ENCODE measurements at regions not wholly inside any gene's neighbourhood (a gene's known extent, or its start where the extent isn't known, plus 50 kb on each side); places are given as distances from the start of the nearest gene placed in this dataset.
A peak's percentile ranks its signal among the peaks of the same experiment; 100 is the strongest.

- Histone ChIP-seq H3K9me2 (replicated peaks; ENCODE audit: low read length) (no peaks in the 10 kb centered on the region), H3F3A (ENCODE audit: low read length, unreplicated experiment) (no peaks in the 10 kb centered on the region), H3K4me1 (ENCODE audit: insufficient read depth, low read length) (peaks cover 37% of the 10 kb centered on the region), H4K20me1 (ENCODE audit: low read length) (no peaks in the 10 kb centered on the region), H3K36me3 (ENCODE audit: low read depth, low read length) (no peaks in the 10 kb centered on the region), H3K27me3 (ENCODE audit: low read length) (no peaks in the 10 kb centered on the region), H3K4me2 (ENCODE audit: low read length) (peak overlapping the region; percentile 91), H2AFZ (ENCODE audit: low read length) (peak overlapping the region; percentile 58), H3K79me2 (ENCODE audit: low read length) (no peaks in the 10 kb centered on the region), H3K27ac (ENCODE audit: low read length) (peak overlapping the region; percentile 66), H3K4me3 (ENCODE audit: low read length) (peak overlapping the region; percentile 76), H3K9ac (ENCODE audit: low read length) (peak overlapping the region; percentile 88), H3K9me3 (ENCODE audit: low read length) (no peaks in the 10 kb centered on the region)
- DNase-seq (peak; percentile 51), ATAC-seq (peak; percentile 51)
- intact Hi-C loops (cut with micrococcal nuclease): loop anchor here (2.0 kb wide), 1 partner anchor 81 kb away; no protein-coding TSS in a partner anchor
- POLR2A ChIA-PET (ENCODE audit: unreplicated experiment): interaction anchor here (0.6 to 1.8 kb wide), 5 partner anchors 29 to 73 kb away, joined by 3 to 14 read pairs (median 7); partner anchors contain the start of gene ATF3
- TF ChIP-seq EZH2phosphoT487 (IDR thresholded peaks at IDR 0.05; ENCODE audit: borderline replicate concordance, low read length) (no peak), CTCF (conservative IDR thresholded peaks at IDR 0.05; ENCODE audit: low read depth, low read length) (no peak), EZH2 (IDR thresholded peaks at IDR 0.05; ENCODE audit: low read length, unreplicated experiment) (no peak)
- TSS peak; percentile 58 for BruUV-seq (replicated peaks)
- CTCF ChIA-PET: interaction anchor here (0.6 to 1.1 kb wide), 4 partner anchors 70 to 192 kb away, joined by 3 to 4 read pairs (median 3); no protein-coding TSS in a partner anchor
Measured at GRCh38 chr1:212557739-212558692, 50.5 kb upstream of the ATF3 start.

GRCh38 chr1:212558693-212559480, 49.7 kb upstream of the ATF3 start:
- Histone ChIP-seq H4K20me1 (ENCODE audit: low read length) (no peaks in the 10 kb centered on the region), H3K27me3 (ENCODE audit: low read length) (no peaks in the 10 kb centered on the region), H3K9ac (ENCODE audit: low read length) (peak overlapping the region; percentile 88), H3K4me3 (ENCODE audit: low read length) (peak overlapping the region; percentile 76), H3K4me2 (ENCODE audit: low read length) (peak overlapping the region; percentile 91), H3K36me3 (ENCODE audit: low read depth, low read length) (no peaks in the 10 kb centered on the region), H3K27ac (ENCODE audit: low read length) (peak overlapping the region; percentile 66), H3K9me3 (ENCODE audit: low read length) (no peaks in the 10 kb centered on the region), H3K79me2 (ENCODE audit: low read length) (no peaks in the 10 kb centered on the region), H3F3A (ENCODE audit: low read length, unreplicated experiment) (no peaks in the 10 kb centered on the region), H3K4me1 (ENCODE audit: insufficient read depth, low read length) (peaks cover 37% of the 10 kb centered on the region), H3K9me2 (replicated peaks; ENCODE audit: low read length) (no peaks in the 10 kb centered on the region), H2AFZ (ENCODE audit: low read length) (peak overlapping the region; percentile 58)
- ATAC-seq (peak; percentile 69), DNase-seq (peak; percentile 99)
- POLR2A ChIA-PET (ENCODE audit: unreplicated experiment): interaction anchor here (0.5 to 1.8 kb wide), 5 partner anchors 30 to 88 kb away, joined by 3 to 14 read pairs (median 7); partner anchors contain the start of gene ATF3
- BruUV-seq (replicated peaks): no TSS peak
- intact Hi-C loops (cut with micrococcal nuclease): loop anchor here (1.0 to 2.0 kb wide), 4 partner anchors 37 to 82 kb away; partner anchors contain the start of gene ATF3
- peak; percentile 35; the same call in 1 of the 2 replicates for TF ChIP-seq CTCF (conservative IDR thresholded peaks at IDR 0.05; ENCODE audit: low read depth, low read length)
- no peak for TF ChIP-seq EZH2phosphoT487 (IDR thresholded peaks at IDR 0.05; ENCODE audit: borderline replicate concordance, low read length)
- TF ChIP-seq EZH2 (IDR thresholded peaks at IDR 0.05; ENCODE audit: low read length, unreplicated experiment): no peak
- CTCF ChIA-PET: interaction anchor here (0.6 to 1.1 kb wide), 6 partner anchors 20 to 191 kb away, joined by 3 to 9 read pairs (median 3); no protein-coding TSS in a partner anchor
